HL-60 (cell line): ENCODE measurements at regions not wholly inside any gene's neighbourhood (a gene's known extent, or its start where the extent isn't known, plus 50 kb on each side); places are given as distances from the start of the nearest gene placed in this dataset.

Experiments used
- DNase-seq, 2 experiments: peaks; one replicate each; pipeline ENCODE4 v3.0.0-alpha.2; 2010 to 2020; ENCODE audit warnings: low read depth in 1 of 2, low spot score in 1 of 2
- H3K27ac ChIP-seq: fragments of 250-450 bp; sonication (Bioruptor Pico); replicated peaks from 2 replicates; pipeline ENCODE4 v1.5.1; 2020; ENCODE audit warnings: mild to moderate bottlenecking, moderate library complexity
- H3K27me3 ChIP-seq: fragments of 250-450 bp; sonication (Bioruptor Pico); 2 replicates; pipeline ENCODE4 v1.5.1; 2021; ENCODE audit warnings: mild to moderate bottlenecking, moderate library complexity; ENCODE audit not compliant: insufficient read depth, poor library complexity, severe bottlenecking
- H3K4me3 ChIP-seq: replicated peaks from 2 replicates; pipeline ENCODE4 v1.5.1; 2011; ENCODE audit warnings: mild to moderate bottlenecking, control low read depth, low read length; ENCODE audit not compliant: insufficient read depth
- CTCF ChIP-seq: IDR thresholded peaks from one replicate; pipeline ENCODE4 v1.5.1; 2011; ENCODE audit warnings: low read length, control low read depth, inconsistent platforms; ENCODE audit not compliant: insufficient read depth
- GABPA ChIP-seq: IDR thresholded peaks from 2 replicates; pipeline ENCODE4 v1.6.1; 2012; ENCODE audit warnings: low read depth
- POLR2AphosphoS5 ChIP-seq: IDR thresholded peaks from 2 replicates; pipeline ENCODE4 v1.6.1; 2012; ENCODE audit warnings: low read depth
- REST ChIP-seq: IDR thresholded peaks from 2 replicates; pipeline ENCODE4 v1.6.1; 2012; ENCODE audit warnings: low read depth; ENCODE audit not compliant: insufficient replicate concordance
- SPI1 ChIP-seq: IDR thresholded peaks from 2 replicates; pipeline ENCODE4 v1.6.1; 2012; ENCODE audit warnings: low read depth, mild to moderate bottlenecking, borderline replicate concordance

- H3K27ac ChIP-seq = no peak overlapping the region
- TF ChIP-seq GABPA = no peak
- no peak for TF ChIP-seq POLR2AphosphoS5
- no peak for TF ChIP-seq SPI1
- TF ChIP-seq CTCF = no peak
- TF ChIP-seq REST = no peak
- H3K4me3 ChIP-seq = no peak overlapping the region
- H3K27me3 ChIP-seq = no peaks in the 10 kb centered on the region
- DNase-seq = no peak
Measured at GRCh38 chr14:43956741-43957140, 550.3 kb downstream of the FSCB start.

- no peak overlapping the region for H3K4me3 ChIP-seq
- peaks cover 3% of the 10 kb centered on the region for H3K27me3 ChIP-seq
- no peak for DNase-seq
- TF ChIP-seq SPI1 = no peak
- TF ChIP-seq REST = no peak
- TF ChIP-seq GABPA = no peak
- no peak for TF ChIP-seq POLR2AphosphoS5
- TF ChIP-seq CTCF = no peak
- H3K27ac ChIP-seq = no peak overlapping the region
Measured at GRCh38 chr14:43949400-43949799, 557.7 kb downstream of the FSCB start.

- Histone ChIP-seq H3K27me3 (no peaks in the 10 kb centered on the region), H3K4me3 (no peak overlapping the region), H3K27ac (no peak overlapping the region)
- no peak for DNase-seq
- TF ChIP-seq GABPA (no peak), REST (no peak), CTCF (no peak), POLR2AphosphoS5 (no peak), SPI1 (no peak)
Measured at GRCh38 chr14:43939836-43940235, 567.2 kb downstream of the FSCB start.
